ENCODE measurements at regions not wholly inside any gene's neighbourhood (a gene's known extent, or its start where the extent isn't known, plus 50 kb on each side); places are given as distances from the start of the nearest gene placed in this dataset.

- Histone ChIP-seq H3K4me3 (no peak overlapping the region), H3K27me3 (no peaks in the 10 kb centered on the region), H3K4me1 (peaks cover 0 to 13% (median 3%) of the 10 kb centered on the region in 3 donors), H3K27ac (no peak overlapping the region), H3K9me3 (no peaks in the 10 kb centered on the region), H3K36me3 (no peaks in the 10 kb centered on the region)
- 80 to 82% methylated on average over 3 of the region's 3 CpGs for WGBS, 2 donors
- TF ChIP-seq CTCF (IDR thresholded peaks at IDR 0.05) (no peak), POLR2A (IDR thresholded peaks at IDR 0.05) (no peak)
- no peak for DNase-seq
- intact Hi-C loops (cut with DNase I): no loop called here
Measured at GRCh38 chr11:80778432-80778831, 1337.6 kb upstream of the TENM4 start.

- no peak for DNase-seq
- H3K27ac ChIP-seq: no peak overlapping the region
- H3K9me3 ChIP-seq: no peaks in the 10 kb centered on the region
- TF ChIP-seq POLR2A (IDR thresholded peaks at IDR 0.05): no peak
- TF ChIP-seq CTCF (IDR thresholded peaks at IDR 0.05): no peak
- intact Hi-C loops (cut with DNase I): no loop called here
- H3K4me1 ChIP-seq: no peaks in the 10 kb centered on the region
- 67 to 81% methylated on average over 3 of the region's 3 CpGs for WGBS, 2 donors
- no peaks in the 10 kb centered on the region for H3K36me3 ChIP-seq
- no peak overlapping the region for H3K4me3 ChIP-seq
- H3K27me3 ChIP-seq: no peaks in the 10 kb centered on the region
Measured at GRCh38 chr11:80773919-80774318, 1333.1 kb upstream of the TENM4 start.

GRCh38 chr11:80771017-80771416 lies 1330.2 kb upstream of the TENM4 start:
- Histone ChIP-seq H3K36me3 (no peaks in the 10 kb centered on the region), H3K4me3 (no peak overlapping the region), H3K4me1 (no peaks in the 10 kb centered on the region), H3K27me3 (no peaks in the 10 kb centered on the region), H3K27ac (no peak overlapping the region), H3K9me3 (no peaks in the 10 kb centered on the region)
- TF ChIP-seq POLR2A (IDR thresholded peaks at IDR 0.05) (no peak), CTCF (IDR thresholded peaks at IDR 0.05) (no peak)
- intact Hi-C loops (cut with DNase I): no loop called here
- no peak for DNase-seq
- WGBS, 2 donors: 60 to 74% methylated on average over 2 of the region's 2 CpGs

- TF ChIP-seq POLR2A (IDR thresholded peaks at IDR 0.05) (no peak), CTCF (IDR thresholded peaks at IDR 0.05) (no peak)
- no peaks in the 10 kb centered on the region for H3K9me3 ChIP-seq
- WGBS, 2 donors: 50 to 77% methylated on average over 1 of the region's 1 CpG
- no peak for DNase-seq
- H3K36me3 ChIP-seq: no peaks in the 10 kb centered on the region
- intact Hi-C loops (cut with DNase I): no loop called here
- no peaks in the 10 kb centered on the region for H3K27me3 ChIP-seq
- no peak overlapping the region for H3K27ac ChIP-seq
- peaks cover 0 to 11% (median 0%) of the 10 kb centered on the region in 3 donors for H3K4me1 ChIP-seq
- H3K4me3 ChIP-seq: no peak overlapping the region
Measured at GRCh38 chr11:80758787-80759186, 1318.0 kb upstream of the TENM4 start.

GRCh38 chr11:80748207-80748925 lies 1307.5 kb upstream of the TENM4 start:
- H3K36me3 ChIP-seq: no peaks in the 10 kb centered on the region
- intact Hi-C loops (cut with DNase I): no loop called here
- H3K9me3 ChIP-seq: no peaks in the 10 kb centered on the region
- no peaks in the 10 kb centered on the region for H3K27me3 ChIP-seq
- no peak overlapping the region for H3K27ac ChIP-seq
- no peaks in the 10 kb centered on the region for H3K4me1 ChIP-seq
- no peak for DNase-seq
- TF ChIP-seq CTCF (IDR thresholded peaks at IDR 0.05) (no peak), POLR2A (IDR thresholded peaks at IDR 0.05) (no peak)
- 74 to 86% methylated on average over 3 of the region's 3 CpGs for WGBS, 2 donors
- H3K4me3 ChIP-seq: no peak overlapping the region
